GM21737 (cell line): ENCODE measurements at regions not wholly inside any gene's neighbourhood (a gene's known extent, or its start where the extent isn't known, plus 50 kb on each side); places are given as distances from the start of the nearest gene placed in this dataset.

ENCODE experiments used
- ATAC-seq: cut with Tn5 transposase; IDR thresholded peaks from one replicate; pipeline ENCODE4 v1.9.1; 2021; ENCODE audit warnings: mild to moderate bottlenecking, moderate library complexity; ENCODE audit not compliant: unreplicated experiment

GRCh38 chr10:128280271-128280670, 154.0 kb upstream of the MKI67 start:
- no peak for ATAC-seq

GRCh38 chr10:128281343-128281742, 155.1 kb upstream of the MKI67 start:
- no peak for ATAC-seq

DNA sequence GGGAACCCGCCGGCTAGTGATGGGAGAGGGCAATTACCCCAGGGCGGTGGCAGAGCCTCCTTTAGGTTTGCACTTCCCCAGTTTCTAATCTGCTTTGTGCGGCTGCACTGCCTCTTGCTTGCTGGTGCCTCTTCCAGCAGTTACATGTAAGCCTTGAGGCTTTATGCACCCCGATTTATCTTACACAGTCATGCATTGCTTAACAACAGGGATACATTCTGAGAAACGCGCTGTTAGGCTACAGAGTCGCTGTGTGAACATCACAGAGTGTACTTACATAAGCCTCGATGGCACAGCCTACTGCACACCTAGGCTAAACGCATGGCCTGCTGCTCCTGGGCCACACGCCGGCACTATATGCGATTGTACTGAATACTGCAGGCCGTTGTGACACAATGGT, 155.6 kb upstream of the MKI67 start:
- no peak for ATAC-seq

DNA sequence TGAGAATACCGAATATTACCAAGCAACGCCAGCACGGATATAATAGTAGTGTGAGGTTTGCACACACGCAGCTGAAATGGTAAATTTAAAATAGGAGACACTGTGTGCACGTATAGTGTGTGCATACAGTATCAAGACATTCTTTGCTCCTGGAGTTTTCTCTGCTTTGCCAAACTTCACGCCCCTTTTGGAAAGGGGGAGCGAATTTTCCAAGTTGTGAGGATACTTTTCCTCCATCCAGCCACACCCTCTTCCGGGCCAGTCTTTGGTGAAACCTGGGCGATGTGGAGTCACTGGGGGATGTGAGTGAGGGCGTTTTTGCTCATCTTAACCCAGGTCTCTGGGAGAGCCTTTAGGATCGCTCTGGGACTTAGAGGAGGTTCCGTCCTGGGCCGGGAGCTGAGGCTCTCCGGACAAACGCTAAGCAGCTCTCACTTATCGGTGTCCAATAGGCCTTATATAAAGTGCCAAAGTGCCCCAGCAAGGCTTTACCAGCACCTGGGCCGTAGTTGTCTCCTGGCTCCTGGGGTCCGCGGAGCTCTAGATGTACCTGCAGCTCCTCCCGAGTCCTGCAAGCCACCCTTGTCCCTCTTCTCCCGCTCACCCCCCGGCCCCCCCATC, 160.0 kb upstream of the MKI67 start:
- no peak for ATAC-seq

GRCh38 chr10:128286762-128287500, 160.7 kb upstream of the MKI67 start:
- no peak for ATAC-seq

GRCh38 chr10:128287921-128288320, 161.7 kb upstream of the MKI67 start:
- ATAC-seq, result no peak

DNA sequence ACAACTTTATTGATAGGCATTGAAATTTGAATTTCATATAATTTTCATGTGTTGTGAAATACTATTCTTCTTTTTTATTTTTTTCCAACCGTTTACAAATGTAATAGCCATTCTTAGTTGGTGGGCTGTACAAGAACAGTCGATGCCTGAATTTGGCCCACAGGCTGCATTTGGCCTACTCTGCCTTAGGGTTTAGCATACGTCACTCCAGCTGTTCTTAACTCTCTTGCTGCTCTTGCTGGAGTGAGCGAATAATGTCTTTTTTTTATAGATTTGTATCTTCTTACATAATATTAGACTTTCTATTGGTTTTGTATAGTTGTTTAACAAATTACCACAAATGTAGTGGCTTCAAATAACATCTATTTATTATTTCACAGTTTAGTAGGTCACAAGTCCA, 163.4 kb upstream of the MKI67 start:
- ATAC-seq, result no peak

GRCh38 chr10:128295003-128295402, 168.8 kb upstream of the MKI67 start:
- ATAC-seq, result no peak

GRCh38 chr10:128296253-128297007, 170.2 kb upstream of the MKI67 start:
- ATAC-seq, result no peak

GRCh38 chr10:128297709-128298378, 171.6 kb upstream of the MKI67 start:
- no peak for ATAC-seq

- ATAC-seq, result no peak
These were observed 172.4 kb upstream of the MKI67 start for GRCh38 chr10:128298587-128298986.

DNA sequence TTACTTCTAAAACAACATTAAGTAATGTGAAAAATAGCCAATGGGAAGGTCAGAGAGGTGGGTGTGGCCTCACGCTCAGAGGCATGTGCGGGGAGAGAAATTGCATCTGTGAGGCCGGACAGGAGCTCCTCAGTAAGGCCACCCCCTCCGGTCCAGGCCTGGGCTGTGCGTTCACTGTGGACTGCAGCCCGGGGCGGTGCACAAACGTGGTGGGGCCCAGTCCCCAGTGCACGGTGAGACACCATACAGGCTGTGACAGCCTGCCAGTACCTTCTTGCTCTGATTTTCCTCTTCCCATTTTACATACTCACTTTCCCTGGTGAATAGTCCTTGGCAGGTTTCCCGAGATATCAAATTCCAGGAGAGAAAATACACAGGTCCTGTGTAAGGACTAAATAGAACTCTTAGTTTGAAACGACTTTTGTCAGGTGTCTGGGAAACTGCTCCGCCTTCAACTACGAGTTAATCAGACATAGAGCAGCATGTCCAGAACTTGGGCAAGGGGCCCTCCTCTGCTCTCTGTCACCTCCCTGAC, 174.1 kb upstream of the MKI67 start:
- ATAC-seq, result no peak

- no peak for ATAC-seq
These were observed 174.8 kb upstream of the MKI67 start for GRCh38 chr10:128301051-128301450.

DNA sequence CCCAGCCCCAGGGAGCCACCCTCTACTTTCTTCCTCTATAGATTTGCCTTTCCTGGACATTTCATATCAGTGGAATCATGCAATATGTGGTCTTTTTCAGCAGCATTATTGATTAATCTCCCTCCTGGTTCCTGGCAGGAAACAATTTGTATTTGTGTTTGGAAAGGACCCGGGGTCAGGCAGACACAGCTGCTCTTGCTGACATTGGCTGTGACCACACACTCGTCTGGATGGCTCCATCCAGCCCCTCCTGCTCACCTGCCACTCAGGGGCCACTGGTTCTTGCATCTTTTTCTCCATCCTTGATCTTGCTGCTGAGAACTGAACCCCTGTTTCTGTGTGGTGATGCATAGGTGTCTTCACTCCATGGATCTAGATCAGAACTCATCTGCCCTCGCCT, 176.6 kb upstream of the MKI67 start:
- no peak for ATAC-seq

DNA sequence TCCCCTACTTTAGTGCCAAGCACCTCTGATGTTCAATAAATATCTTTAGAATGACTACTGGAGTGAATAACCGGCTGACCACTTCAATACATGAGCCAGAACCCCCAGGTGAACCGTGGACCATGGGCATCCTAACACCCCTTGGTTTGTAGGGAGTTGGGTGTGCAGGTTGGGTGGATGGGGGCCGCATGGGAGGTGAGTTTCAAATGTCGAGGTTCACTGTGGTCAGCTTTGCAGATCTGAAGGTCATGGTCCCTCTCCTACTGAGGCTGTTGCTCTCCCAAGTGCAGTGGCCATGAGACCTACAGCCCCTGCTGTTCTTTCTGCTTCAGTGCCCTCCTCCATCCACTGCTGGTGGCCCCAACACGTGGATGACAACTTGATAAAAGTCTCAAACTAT, 178.0 kb upstream of the MKI67 start:
- ATAC-seq, result no peak

- no peak for ATAC-seq
These were observed 179.6 kb upstream of the MKI67 start for GRCh38 chr10:128305601-128306345.

- ATAC-seq, result no peak
These were observed 180.3 kb upstream of the MKI67 start for GRCh38 chr10:128306535-128306934.

GRCh38 chr10:128306966-128307365, 180.7 kb upstream of the MKI67 start:
- ATAC-seq, result no peak

GRCh38 chr10:128307820-128308219, 181.6 kb upstream of the MKI67 start:
- no peak for ATAC-seq

GRCh38 chr10:128310971-128311658, 184.9 kb upstream of the MKI67 start:
- no peak for ATAC-seq
